Thyroid gland (tissue), 4 donors: ENCODE measurements at regions not wholly inside any gene's neighbourhood (a gene's known extent, or its start where the extent isn't known, plus 50 kb on each side); places are given as distances from the start of the nearest gene placed in this dataset.

Experiments used
- DNase-seq, 2 donors: peaks; one replicate each; pipeline ENCODE4 v3.0.0-alpha.2; 2019
- H3K27ac ChIP-seq, 3 donors: fragments of 200-600 bp; sonication (generic); 1 replicate in 2 of 3; 2 replicates in 1 of 3; pipeline ENCODE4 v1.5.1; 2016 to 2019; ENCODE audit warnings: mild to moderate bottlenecking in 1 of 3, moderate library complexity in 1 of 3
- H3K27me3 ChIP-seq: fragments of 200-600 bp; sonication (generic); one replicate; pipeline ENCODE4 v1.5.1; 2019
- H3K36me3 ChIP-seq, 2 donors: fragments of 200-600 bp; sonication (generic); one replicate each; pipeline ENCODE4 v1.5.1; 2016 to 2019
- H3K4me1 ChIP-seq, 2 donors: fragments of 200-600 bp; sonication (generic); one replicate each; pipeline ENCODE4 v1.5.1; 2017 to 2019
- H3K4me3 ChIP-seq, 3 donors: fragments of 200-600 bp; sonication (generic); replicated peaks in 1 of 3; 1 replicate in 2 of 3; 2 replicates in 1 of 3; pipeline ENCODE4 v1.5.1; 2016; ENCODE audit warnings: mild to moderate bottlenecking in 1 of 3
- H3K9me3 ChIP-seq: fragments of 200-600 bp; sonication (generic); one replicate; pipeline ENCODE4 v1.5.1; 2017
- POLR2A ChIP-seq, 2 donors: fragments of 450-650 bp; IDR thresholded peaks; one replicate each; pipeline ENCODE4 v1.6.1; 2017; ENCODE audit warnings: antibody characterized with exemption in 2 of 2, mild to moderate bottlenecking in 2 of 2, moderate library complexity in 1 of 2
- WGBS, 2 donors: methylation state at CpG; one replicate each; pipeline ENCODE4 v1.1.5; 2017; 5-methylcytosine and 5-hydroxymethylcytosine counted together
- intact Hi-C: fragments of 100-400 bp; cut with DNase I; formaldehyde crosslinking; loops from one replicate; pipeline ENCODE4 v1.15.1; 2023
- TF ChIP-seq, protein P1 (sequence below), 6 experiments: fragments of 200-600 bp in 3 of 6; fragments of 450-650 bp in 3 of 6; sonication (generic) in 3 of 6; IDR thresholded peaks; one replicate each; pipeline ENCODE4 v1.5.1; 2016 to 2019; ENCODE audit warnings: antibody characterized with exemption in 6 of 6, mild to moderate bottlenecking in 2 of 6, inconsistent platforms in 1 of 6, moderate library complexity in 1 of 6

DNA sequence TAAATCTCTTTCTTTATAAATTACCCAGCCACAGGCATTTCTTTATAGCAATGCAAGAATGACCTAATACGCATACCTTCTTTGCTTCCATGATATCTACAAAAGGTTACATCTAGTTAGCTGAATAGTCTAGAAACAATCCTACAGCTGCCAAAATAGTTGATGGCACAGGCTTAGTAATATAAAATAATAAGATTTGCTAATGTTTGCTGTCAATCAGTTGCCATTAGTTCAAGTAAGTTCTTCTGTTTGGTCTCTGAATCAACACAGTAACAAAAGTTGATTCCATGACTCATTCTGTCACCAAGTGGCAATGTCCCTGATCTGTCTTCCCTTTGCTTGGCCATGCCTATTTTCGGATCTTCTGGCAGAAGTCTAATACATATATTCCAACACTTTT, 470.2 kb downstream of the SPRY1 start:
- intact Hi-C loops = no loop called here
- H3K27ac ChIP-seq = no peak overlapping the region
- TF ChIP-seq POLR2A (IDR thresholded peaks at IDR 0.05) = no peak
- TF ChIP-seq, protein P1, sequence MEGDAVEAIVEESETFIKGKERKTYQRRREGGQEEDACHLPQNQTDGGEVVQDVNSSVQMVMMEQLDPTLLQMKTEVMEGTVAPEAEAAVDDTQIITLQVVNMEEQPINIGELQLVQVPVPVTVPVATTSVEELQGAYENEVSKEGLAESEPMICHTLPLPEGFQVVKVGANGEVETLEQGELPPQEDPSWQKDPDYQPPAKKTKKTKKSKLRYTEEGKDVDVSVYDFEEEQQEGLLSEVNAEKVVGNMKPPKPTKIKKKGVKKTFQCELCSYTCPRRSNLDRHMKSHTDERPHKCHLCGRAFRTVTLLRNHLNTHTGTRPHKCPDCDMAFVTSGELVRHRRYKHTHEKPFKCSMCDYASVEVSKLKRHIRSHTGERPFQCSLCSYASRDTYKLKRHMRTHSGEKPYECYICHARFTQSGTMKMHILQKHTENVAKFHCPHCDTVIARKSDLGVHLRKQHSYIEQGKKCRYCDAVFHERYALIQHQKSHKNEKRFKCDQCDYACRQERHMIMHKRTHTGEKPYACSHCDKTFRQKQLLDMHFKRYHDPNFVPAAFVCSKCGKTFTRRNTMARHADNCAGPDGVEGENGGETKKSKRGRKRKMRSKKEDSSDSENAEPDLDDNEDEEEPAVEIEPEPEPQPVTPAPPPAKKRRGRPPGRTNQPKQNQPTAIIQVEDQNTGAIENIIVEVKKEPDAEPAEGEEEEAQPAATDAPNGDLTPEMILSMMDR (IDR thresholded peaks at IDR 0.05) = no peak
- DNase-seq = no peak
- WGBS, 2 donors = 94% methylated on average over 2 of the region's 2 CpGs
- no peaks in the 10 kb centered on the region for H3K27me3 ChIP-seq
- H3K4me1 ChIP-seq = no peaks in the 10 kb centered on the region
- no peak overlapping the region for H3K4me3 ChIP-seq
- H3K9me3 ChIP-seq = no peaks in the 10 kb centered on the region
- no peaks in the 10 kb centered on the region for H3K36me3 ChIP-seq

DNA sequence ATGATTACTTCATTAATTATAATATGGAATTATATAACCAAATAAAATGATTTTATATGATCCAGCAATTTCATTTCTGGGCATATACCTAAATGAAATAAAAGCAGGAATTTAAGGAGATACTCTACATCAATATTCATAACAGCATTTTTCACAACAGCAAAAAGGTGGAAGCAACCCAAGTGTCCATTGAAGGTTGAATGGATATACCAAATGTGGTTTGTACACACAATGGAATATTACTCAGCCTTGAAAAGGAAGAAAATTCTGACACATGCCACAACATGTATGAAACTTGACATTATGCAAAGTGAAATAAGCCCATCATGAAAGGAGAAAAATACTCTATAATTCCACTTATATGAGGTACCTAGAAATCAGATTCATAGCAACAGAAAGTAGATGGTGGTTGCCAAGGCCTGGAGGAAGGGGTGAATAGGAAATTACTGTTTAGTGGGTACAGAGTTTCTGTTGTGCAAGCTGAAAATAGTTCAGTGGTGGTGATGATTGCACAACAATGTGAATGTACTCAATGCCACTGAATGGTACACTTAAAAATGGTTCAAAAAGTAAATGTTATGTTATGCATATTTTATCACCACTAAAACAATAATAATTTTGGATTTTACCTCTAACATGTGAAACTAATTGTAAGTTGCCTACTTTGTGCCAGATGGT, 471.5 kb downstream of the SPRY1 start:
- no peaks in the 10 kb centered on the region for H3K4me1 ChIP-seq
- intact Hi-C loops = no loop called here
- no peak overlapping the region for H3K4me3 ChIP-seq
- TF ChIP-seq, protein P1 (IDR thresholded peaks at IDR 0.05) = no peak
- TF ChIP-seq POLR2A (IDR thresholded peaks at IDR 0.05) = no peak
- no peak for DNase-seq
- H3K27me3 ChIP-seq = no peaks in the 10 kb centered on the region
- no peaks in the 10 kb centered on the region for H3K36me3 ChIP-seq
- H3K9me3 ChIP-seq = no peaks in the 10 kb centered on the region
- H3K27ac ChIP-seq = no peak overlapping the region

DNA sequence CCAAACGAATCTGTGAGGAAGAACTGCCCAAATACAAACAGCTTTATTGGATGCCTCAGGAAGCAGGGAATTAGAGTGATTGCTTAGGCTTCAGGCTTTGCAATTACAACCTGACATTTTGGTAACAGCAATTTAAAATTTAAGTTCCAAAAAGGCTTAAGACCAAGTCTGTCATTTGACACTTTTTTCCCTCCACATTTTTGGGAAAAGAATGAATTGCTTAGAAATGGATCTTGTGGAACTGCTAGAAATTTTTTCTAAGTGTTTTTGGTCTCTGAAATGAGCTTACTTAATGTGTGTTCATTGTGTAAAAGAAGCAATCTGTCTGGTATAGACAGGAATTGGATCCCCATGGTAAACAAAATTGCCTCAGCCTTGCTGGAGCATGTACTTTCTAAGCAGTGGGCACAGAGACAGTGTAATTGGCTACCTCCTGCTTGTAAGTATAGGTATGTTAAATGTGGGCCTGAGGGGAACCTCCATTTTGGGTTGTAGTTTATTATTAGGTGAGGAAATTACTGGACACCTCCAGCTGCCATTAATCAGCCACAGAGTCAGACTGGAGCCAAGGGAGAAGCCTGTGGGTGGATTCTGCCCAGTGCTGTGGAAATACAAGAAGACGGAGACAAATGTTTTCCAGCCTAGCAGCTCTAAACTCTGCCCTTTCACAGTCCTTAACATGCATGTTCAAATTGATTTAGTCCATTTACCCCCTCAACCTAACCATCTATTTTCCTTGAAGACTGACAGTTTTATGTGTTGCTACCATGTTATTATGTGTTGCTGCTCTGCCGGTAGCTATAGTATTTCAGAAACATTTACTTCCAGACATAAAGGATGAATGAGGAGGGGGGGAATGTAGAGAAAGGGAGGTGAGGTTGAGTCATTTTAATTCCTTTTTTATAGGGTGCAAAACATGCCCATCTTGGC, 473.0 kb downstream of the SPRY1 start:
- no peak overlapping the region for H3K4me3 ChIP-seq
- 81 to 92% methylated on average over 3 of the region's 3 CpGs for WGBS, 2 donors
- intact Hi-C loops = no loop called here
- H3K27ac ChIP-seq = no peak overlapping the region
- no peak for TF ChIP-seq POLR2A (IDR thresholded peaks at IDR 0.05)
- TF ChIP-seq, protein P1 (IDR thresholded peaks at IDR 0.05) = no peak
- H3K36me3 ChIP-seq = no peaks in the 10 kb centered on the region
- no peaks in the 10 kb centered on the region for H3K4me1 ChIP-seq
- H3K27me3 ChIP-seq = no peaks in the 10 kb centered on the region
- DNase-seq = no peak
- H3K9me3 ChIP-seq = no peaks in the 10 kb centered on the region

DNA sequence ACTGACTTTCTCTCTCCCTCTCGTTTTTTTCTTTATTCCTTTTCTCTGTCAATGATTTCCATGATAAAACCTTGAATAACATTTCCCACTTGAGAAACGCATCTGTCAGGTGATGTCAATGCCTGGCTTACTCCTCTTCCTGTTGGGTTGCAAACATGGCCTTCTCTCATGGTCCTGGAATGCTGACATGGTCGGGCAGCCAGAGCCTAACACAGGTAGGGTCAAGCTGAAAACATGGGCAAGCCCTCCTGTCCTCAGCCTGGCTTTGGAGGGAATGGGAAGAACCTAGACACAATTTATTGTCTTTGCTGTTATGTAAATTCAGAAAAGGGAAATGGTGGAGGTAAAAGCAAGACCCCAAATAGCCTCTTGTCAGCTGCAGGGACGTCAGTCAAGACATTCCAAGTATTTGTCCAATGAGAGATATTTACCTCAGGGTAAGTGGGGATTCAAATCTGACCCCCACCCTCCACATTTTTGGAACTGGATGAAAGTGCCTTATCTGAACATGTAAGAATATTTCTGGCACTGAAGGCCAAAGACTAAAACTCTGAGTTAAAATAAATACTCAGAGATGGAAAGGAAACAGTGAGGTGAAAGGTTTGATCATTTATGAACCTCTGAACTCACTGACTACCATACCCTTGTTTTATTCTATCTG, 473.8 kb downstream of the SPRY1 start:
- H3K27ac ChIP-seq = no peak overlapping the region
- TF ChIP-seq, protein P1 (IDR thresholded peaks at IDR 0.05) = no peak
- no peak for TF ChIP-seq POLR2A (IDR thresholded peaks at IDR 0.05)
- no peaks in the 10 kb centered on the region for H3K27me3 ChIP-seq
- no peak for DNase-seq
- no peaks in the 10 kb centered on the region for H3K9me3 ChIP-seq
- 65 to 75% methylated on average over 4 of the region's 4 CpGs for WGBS, 2 donors
- H3K36me3 ChIP-seq = no peaks in the 10 kb centered on the region
- H3K4me1 ChIP-seq = no peaks in the 10 kb centered on the region
- intact Hi-C loops = no loop called here
- no peak overlapping the region for H3K4me3 ChIP-seq
